ENCODE measurements at regions not wholly inside any gene's neighbourhood (a gene's known extent, or its start where the extent isn't known, plus 50 kb on each side); places are given as distances from the start of the nearest gene placed in this dataset.
"Not testable (repeated sequence)": the region's sequence is repeated elsewhere in the genome, so short reads cannot be mapped to it uniquely, and the experiment has no call there.

DNA sequence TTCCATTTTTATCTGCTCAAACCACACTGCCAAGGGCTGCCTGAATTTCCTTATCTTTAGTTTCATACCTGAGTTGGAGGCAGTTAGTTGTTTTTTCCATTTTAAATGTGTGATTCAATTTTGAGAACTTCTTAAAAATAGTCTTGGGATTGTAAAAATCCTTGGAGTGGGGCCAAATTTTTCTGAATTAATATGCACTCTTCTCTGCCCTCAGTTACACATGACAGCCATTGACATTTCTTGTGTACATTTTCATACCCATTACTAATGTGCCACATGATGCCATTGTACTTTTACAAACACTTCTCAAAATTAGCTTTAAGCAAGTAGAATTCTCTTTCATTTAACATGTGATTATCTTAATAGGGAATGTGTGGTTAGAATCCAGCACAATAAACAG, 141.7 kb downstream of the C3orf38 start:
- DNase-seq (ENCODE audit: low read depth), result no peak

DNA sequence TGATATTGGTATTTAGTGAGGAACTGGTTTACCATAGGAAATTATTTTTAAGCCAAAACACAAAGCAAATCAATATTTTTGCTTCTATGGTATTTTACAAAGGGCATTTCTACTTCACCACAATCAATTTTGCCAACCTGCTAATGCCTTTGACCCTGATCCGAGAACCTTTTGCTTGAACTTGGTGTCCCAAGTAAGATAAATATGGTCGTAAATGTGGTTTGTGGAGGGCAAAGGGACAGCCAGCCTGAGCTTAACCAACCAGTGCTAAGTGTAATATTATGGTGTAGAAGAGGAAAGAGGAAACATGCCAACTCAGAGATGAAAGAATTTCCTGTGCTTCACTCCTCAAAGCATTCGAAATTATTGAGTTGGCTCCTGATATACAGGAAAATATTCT, 148.4 kb downstream of the C3orf38 start:
- no peak for DNase-seq (ENCODE audit: low read depth)

DNA sequence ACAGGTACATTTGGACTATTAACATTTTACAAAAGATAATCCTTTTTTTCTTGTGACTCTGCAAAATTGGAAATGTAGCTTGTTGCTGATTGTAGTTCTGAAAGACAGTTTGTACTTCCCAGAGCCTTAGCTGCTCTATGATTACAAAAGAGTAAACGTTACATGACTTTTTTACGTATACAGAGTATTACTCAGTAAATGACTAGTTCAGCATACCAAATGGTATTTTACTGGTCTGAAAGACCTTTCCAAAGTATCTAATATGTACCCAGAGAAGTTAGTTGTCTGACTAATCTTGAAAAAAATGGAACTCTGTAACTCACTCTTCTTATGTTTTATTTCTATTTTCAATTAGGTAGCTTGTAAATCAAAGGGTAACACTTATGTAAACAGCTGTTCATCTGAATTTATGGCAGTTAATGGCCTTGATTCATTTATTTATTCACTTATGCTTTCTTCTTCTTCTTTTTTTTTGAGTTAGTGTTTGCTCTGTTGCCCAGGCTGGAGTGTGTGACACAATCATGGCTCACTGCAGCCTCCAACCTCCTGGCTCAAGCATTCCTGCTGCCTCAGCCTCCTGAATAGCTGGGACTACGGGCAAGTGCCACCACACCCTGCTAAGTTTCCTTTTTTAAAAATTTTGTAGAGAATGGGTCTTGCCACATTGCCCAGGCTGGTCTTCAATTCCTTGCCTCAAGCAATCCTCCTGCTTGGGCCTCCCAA, 151.7 kb downstream of the C3orf38 start:
- DNase-seq (ENCODE audit: low read depth), result no peak

GRCh38 chr3:88301996-88302393, 152.2 kb downstream of the C3orf38 start:
- DNase-seq (ENCODE audit: low read depth), result no peak

- not testable (repeated sequence) for DNase-seq (ENCODE audit: low read depth)
These were observed 153.7 kb downstream of the C3orf38 start for GRCh38 chr3:88303331-88303904.

DNA sequence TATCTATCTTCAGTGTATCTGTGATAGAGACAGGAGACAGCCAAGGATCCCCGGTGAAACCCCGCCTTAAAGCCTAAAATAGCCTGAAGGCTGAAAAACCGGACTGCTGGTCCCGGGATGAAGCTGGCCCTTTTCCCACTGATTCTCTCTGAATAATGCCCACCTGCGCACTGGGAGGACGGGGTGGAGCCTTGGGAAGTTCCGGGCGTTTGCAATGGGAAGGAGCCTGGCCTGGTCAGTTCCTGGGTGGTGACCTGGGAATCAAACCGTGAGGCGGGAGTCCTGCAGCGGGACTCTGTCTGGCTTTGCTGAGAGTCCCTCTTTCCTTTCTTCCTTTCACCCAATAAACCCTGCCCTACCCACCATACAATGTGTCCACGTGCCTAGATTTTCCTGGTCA, 157.9 kb downstream of the C3orf38 start:
- DNase-seq (ENCODE audit: low read depth), result no peak

DNA sequence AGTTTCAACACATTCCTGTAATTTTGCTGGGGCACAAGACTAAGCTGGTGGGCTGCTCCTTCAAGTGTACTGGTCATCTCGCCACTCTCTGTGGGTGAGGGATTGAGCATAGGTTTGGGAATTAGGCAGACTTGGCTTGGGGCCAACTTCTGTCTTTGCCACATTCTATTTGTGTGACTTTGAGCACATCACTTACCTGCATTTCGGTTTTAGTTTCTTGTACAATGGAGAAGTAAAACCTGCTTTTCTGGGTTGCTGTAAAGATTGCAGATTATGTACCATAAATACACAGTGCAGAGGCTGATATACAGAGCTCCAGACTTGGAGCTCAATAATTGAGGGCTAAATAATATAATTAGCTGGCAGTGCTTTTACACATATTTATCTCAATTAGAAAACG, 162.1 kb downstream of the C3orf38 start:
- DNase-seq (ENCODE audit: low read depth), result no peak

- no peak for DNase-seq (ENCODE audit: low read depth)
These were observed 162.5 kb downstream of the C3orf38 start for GRCh38 chr3:88312256-88312655.

DNA sequence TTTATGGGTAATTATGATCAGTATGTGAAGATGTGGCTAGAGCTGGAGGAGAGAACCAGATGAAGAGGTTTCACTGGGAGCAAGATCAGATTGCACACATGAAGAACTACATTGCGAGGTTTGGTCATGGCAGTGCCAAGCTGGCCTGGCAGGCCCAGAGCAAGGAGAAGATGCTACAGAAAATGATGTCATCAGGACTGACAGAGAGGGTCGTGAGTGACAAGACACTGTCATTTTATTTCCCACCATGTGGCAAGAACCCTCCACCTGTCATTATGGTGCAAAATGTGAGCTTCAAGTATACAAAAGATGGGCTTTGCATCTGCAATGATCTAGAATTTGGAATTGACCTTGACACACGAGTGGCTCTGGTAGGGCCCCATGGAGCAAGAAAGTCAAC, 168.3 kb downstream of the C3orf38 start:
- no peak for DNase-seq (ENCODE audit: low read depth)

DNA sequence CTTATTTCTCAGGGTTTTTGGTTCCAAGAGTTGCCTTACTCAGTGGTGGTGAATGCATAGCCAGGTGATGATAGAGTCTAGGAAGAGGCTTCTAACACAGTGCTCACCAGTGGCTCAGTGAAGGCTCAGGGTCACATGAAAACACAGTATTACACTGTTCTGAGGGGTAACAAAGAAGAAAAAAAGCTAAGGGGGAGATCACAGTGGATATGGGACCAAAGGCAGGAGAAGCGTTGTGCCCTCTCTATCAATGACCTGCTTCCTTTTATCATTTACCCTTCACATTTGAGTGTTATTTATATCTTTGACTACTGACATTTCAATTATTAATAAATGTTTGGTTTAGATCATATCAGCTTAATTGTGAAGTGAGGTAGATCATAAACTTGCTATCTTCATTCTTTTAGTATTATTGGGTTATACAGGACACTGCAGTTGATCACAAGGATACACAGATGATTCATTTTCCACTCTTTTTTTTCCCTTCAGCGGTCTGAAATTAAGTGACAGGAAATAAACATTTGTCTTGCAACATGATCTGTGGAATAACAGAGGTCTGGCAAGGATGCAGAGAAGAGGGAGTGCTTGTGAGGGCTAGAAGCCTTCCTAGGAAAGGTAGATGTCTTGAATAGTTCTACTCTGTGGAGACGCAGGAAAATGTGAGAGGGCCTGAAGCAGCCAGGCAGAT, 171.7 kb downstream of the C3orf38 start:
- no peak for DNase-seq (ENCODE audit: low read depth)

DNA sequence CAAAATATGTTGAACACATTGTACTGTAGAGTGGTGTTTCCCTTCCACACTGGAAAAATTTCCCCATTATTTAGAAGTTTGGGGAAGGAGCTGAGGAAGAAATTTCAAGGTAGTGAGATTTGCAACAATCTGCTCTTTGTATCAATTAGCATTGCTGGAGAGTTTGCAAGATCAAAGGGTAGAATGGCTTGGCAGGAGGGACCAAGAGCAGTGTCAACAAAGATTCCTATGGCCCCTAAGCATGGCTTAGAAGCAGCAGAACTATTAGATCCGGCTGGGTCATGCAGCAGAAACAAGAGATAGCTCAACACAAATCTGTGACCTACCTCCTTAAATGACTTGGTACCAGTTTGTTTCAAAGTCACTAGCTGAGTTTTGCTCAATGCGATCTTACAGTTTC, 175.0 kb downstream of the C3orf38 start:
- DNase-seq (ENCODE audit: low read depth), result no peak

DNA sequence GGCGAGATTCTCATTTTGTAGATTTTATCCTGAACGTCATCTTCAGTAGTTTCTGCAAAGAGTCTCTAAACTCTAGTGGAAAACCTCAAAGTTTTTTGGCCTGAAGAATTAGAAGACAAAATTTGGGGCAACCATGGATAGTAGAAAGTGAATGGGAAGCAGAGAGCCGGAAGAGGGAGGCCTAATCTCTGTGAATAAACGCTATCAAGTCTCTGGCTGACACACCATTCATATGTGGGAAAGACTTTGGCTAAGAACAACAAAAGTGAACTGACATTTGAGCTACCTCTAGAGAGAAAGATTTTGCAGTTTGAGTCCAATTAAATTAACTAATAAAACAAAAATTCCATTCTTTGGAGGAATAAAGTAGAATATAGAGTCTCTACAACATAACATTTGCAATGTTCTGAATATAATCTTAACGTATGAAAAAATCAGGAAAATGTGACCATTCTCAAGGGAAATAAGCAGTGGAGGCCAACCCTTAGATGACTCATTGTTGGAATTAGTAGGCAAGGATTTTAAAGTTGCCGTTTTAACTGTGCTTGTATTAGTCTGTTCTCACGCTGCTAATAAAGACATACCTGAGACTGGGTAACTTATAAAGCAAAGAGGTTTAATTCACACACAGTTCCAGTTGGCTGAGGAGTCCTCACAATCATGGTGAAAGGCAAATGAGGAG, 184.6 kb downstream of the C3orf38 start:
- no peak for DNase-seq (ENCODE audit: low read depth)

- DNase-seq (ENCODE audit: low read depth), result no peak
These were observed 187.1 kb downstream of the C3orf38 start for GRCh38 chr3:88336894-88337293.

- DNase-seq (ENCODE audit: low read depth), result no peak
These were observed 193.5 kb downstream of the C3orf38 start for GRCh38 chr3:88343264-88343663.

DNA sequence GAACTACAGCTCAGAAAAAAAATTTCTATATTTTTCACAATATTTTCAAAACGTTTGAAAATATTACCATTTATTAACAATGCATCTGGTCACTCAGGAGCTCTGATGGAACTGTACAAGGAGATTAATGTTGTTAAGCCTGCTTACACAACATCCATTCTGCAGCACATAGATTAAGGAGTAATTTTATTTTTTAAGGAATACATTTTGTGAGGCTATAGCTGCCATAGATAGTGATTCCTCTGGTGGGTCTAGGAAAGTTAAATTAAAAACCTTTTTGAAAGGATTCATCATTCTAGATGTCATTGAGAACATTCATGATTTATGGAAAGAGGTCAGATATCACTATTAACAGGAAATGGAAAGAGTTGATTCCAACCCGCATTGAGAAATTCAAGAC, 196.9 kb downstream of the C3orf38 start:
- no peak for DNase-seq (ENCODE audit: low read depth)

DNA sequence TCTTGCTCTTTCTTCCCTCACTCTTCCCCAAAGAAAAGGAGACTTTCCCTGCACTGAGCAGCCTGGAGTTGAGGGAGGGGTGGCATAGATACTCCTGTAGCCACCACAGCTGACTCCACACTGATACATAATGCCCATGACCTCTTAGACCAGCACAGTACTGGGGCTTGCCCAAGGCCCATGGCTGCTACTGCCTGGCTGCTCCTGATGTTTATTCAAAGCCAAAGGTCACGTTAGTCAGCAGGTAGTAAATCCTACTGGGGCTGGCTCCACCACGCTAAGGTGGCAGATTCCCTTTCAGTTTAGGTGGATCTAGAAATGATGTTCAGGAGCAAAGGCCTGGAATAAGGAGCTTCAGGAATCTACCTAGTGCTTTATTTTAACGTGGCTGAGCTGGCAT, 212.7 kb downstream of the C3orf38 start:
- no peak for DNase-seq (ENCODE audit: low read depth)

DNA sequence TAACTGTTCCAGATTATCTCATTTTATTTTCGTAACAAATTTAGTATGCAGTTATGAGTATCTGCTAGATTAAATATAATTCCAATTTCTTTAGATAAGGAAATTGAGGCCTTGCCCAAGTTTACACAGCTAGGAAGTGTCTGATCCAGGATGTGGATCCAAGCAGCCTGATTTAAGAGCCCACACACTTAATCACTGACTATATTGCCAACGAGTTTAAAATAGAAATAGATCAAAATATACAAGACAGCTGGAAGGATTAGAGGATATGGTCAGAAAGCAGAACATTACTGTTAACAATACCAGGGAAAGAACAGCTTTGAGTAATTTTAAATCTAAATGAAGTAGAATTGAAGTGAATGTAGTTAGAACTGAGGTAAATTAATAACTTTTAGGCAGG, 215.2 kb downstream of the C3orf38 start:
- no peak for DNase-seq (ENCODE audit: low read depth)

DNA sequence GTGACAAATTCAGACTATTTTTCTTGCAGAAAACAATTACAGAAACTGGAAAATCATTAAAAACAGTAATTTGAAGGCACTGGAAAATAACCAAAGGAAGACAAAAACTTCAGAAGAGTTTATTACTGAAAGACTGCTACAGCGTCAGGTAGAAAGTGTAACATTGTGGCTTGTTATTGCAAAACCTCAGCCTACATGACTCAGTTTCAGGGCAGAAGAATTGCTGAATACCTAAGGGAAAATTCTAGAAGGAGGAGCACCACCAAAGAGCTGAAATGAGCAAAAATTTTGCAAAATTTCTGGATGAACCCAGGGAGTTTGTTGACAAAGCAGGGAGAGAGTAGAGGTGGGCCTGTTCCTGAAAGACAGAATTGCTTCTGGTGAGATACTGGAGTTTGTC, 219.6 kb downstream of the C3orf38 start:
- DNase-seq (ENCODE audit: low read depth), result no peak

DNA sequence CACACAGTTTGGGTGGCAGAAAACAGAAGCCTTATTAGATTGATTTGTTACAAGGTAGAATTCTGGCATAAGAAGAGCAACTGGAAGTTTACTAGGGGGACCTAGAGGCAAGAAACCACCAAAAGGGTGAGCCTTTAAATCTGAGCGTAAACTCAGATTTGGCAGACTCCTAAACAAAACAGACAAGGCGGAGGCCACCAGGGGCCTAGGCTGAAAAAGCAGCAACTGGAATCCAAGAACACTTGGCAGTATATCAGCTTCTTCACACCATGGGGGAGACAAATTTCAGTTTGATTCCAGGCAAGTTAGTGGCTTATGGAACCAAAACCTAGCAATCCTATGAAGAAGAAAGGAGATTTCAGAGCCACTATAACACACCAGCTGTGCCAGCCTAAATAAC, 220.0 kb downstream of the C3orf38 start:
- DNase-seq (ENCODE audit: low read depth), result no peak

- DNase-seq (ENCODE audit: low read depth), result no peak
These were observed 235.3 kb downstream of the C3orf38 start for GRCh38 chr3:88385090-88385489.

DNA sequence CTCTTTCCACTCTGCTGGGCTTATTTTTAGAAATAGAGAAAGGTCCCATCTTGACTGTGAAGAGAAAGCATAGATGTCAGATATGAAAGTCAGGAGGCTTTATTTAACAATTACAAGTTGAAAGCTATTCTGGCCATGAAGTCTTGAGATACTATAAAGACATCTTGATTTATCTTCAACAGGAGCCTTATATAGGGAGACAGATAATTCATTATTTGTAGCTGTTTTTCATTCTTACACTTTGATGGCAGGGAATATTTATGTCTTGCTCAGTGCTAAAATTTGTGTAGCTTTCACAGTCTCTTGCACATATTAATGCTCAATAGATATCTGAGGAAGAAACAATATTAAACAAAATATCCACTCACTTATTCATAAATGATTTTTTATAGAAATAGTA, 248.8 kb downstream of the C3orf38 start:
- DNase-seq (ENCODE audit: low read depth), result no peak

- no peak for DNase-seq (ENCODE audit: low read depth)
These were observed 253.6 kb downstream of the C3orf38 start for GRCh38 chr3:88403319-88403718.

DNA sequence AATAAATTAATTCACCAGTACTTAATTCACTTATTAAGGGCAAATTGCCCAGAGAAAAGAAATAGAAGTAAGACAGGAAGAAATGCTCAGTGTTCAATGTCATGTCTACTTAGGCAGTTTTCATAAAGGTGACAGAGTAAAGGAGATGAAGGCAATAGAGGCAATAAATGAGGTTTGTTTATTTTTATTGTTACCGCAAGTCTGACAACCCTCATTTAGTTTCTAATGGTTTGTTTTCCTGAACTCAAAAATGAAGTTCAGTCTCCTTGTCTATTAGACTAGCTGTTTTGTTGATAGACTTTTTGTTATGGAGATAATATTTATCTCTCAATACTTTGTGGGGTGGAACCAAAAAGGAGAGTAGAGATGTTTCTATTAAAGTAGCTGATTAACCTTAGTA, 258.3 kb downstream of the C3orf38 start:
- DNase-seq (ENCODE audit: low read depth), result no peak

All from Daoy (cell line).